Posterior vena cava (tissue), 2 donors: ENCODE measurements at regions not wholly inside any gene's neighbourhood (a gene's known extent, or its start where the extent isn't known, plus 50 kb on each side); places are given as distances from the start of the nearest gene placed in this dataset.

Experiments used
- DNase-seq: peaks from one replicate; pipeline ENCODE4 v3.0.0-alpha.2; 2020; ENCODE audit warnings: low spot score
- intact Hi-C, 2 donors: fragments of 100-400 bp; cut with DNase I; formaldehyde crosslinking; loops; one replicate each; pipeline versions ENCODE4 v1.14.1 to v1.14.2; 2022 to 2023
- donor health status: DM: yes; HTN: yes; CAD: no.
- donor health status: DM: yes; HTN: yes; CAD: no.

DNA sequence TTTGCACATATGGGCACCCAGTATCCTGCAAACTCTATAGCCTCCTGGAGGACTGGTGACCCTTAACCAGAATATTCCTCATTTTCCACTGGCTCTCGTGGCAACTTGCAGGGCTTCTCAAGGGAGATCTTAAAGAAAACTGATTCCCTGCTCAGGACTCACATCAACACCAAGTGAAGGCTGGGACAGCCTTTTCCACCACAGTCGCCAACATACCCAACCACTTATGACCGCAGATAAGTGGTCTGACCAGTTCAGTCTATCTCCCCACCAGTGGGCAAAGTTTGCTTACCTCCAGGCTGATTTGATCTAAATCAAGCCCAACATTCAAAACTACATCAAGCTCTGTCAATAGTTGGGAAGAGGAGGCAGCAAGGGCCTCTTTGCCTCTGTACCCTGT lies 289.3 kb upstream of the GATB start:
- intact Hi-C loops, result no loop called here
- no peak for DNase-seq

DNA sequence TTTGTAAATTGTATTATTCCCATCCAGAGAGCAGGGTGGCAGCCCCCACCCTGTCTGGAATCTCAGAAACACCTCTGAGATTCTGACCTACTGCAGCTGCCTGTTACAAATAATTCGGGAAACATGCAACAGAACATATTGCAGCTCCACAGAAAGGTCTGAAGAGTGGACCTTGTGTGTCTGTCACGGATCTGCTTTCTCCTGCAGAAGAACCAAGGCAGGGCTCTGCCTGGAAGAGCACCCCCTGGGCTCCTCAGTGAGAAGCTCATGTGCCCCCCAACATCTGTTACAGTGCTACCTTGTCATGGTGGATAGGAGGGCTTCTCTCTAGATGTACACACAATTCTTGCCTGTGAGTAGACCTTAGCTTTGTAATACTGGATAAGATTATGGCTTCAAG lies 286.6 kb upstream of the GATB start:
- intact Hi-C loops, result loop anchor here (5.0 to 10.0 kb wide), 2 partner anchors 117 to 320 kb away; no protein-coding TSS in a partner anchor

DNA sequence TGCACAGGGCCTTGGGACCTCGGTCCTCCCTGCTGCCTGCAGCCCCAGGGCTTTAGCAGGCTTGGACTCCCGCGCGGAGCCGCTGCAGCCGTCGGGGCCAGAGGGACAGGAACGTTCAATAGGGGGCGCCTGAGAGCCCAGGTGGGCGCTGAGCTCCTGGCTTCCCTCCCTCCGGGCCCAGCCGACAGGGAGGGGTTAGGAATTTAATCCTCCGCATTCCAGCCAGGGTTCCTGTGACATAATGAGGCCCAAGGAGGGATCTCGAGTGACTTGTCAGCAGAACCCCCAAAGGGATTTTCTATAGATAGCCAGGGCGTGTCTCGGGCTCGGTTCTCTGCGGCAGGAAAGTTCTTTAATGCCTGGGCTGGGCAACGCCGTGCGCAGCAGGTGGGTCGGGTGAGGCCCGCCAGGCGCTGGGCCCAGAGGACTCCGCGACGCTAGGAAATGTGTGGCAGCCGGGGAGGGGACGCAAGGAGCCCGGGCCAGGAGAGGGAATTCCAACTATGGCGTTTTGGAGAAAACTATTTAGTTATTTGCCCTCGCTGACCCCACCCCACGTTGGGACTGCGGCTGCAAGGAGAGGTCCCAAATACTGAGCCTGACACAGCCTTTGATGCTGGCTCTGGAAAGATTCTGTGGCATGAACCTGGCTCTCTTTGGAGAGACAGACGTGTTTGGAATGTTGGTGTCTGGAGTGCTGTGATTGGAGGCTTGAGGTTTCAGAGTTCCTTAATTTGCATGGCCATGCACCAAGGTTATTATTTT lies 285.2 kb upstream of the GATB start:
- intact Hi-C loops, result loop anchor here (5.0 to 10.0 kb wide), 2 partner anchors 119 to 321 kb away; no protein-coding TSS in a partner anchor
- no peak for DNase-seq

More for the DNA sequence above, 286.6 kb upstream of the GATB start:
- DNase-seq, result no peak

DNA sequence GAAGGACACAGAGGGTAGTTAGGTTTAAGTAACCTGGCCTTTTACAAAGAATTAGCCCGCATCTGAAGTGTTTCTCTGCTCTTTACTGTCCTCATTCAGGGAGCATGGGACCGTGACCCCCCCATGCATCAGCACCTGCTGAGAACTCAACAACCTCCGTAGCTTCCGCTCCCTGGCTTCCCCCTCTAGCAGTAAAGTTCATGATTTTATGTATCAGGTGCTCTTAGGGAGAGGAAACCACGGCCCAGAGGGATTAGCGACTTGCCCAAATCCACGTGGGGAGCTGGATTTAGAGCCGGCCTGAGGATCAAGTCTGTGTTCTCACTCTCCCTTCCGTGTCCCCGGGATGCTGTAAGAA lies 284.6 kb upstream of the GATB start:
- DNase-seq, result no peak
- intact Hi-C loops, result loop anchor here (5.0 to 10.0 kb wide), 2 partner anchors 119 to 322 kb away; no protein-coding TSS in a partner anchor

DNA sequence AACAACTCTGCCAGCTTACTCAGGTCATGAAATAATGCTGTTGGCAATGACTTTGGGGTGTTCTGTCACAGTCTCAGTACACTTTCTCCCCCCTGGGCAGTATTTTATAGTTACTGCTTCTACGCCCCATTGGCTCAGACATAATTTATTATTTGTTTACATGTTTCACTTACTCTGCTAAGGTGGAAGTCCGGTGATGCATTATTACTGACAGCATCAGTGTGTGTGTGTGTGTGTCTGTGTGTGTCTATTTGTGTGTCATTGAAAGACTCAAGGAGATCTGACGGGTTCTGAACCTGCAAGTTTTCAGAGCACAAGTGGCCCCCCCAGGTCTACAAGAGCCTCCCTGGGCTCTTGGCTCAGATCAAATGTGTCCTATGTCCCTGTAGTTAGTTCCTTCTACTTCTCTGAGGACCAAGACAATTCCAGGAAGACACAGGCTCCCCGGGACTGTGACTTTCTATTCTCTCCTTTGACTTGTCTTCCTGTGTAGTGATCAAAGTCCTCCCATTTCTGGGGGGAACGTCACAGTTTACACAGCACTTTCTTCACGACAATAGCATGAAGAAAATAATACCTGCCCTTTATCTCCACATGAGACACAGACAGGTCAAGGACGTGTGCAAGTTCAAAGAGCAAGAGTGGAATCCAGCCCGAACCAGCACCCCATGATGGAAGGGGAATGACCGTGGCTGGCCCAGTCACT lies 283.7 kb upstream of the GATB start:
- intact Hi-C loops, result loop anchor here (5.0 to 10.0 kb wide), 2 partner anchors 120 to 323 kb away; no protein-coding TSS in a partner anchor
- DNase-seq, result no peak

DNA sequence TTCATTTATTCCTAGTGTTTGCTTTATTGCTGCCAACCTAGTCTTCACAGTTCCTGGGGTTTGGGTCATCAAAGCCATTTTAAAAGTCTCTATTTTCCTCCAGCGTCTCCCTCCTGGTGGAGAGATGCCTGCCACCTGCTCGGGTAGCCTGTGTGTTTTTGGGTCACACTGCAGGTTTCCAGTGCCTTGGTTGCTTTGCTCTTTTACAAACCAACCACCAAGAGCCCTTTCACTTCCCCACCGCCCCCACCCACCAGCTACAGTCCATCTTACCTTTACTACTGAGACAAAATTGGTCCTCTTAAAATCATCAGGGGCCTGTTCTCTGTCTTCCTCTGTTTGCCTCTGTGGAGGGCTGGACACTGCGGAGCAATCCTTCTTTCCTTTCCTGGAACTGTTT lies 280.5 kb upstream of the GATB start:
- intact Hi-C loops, result loop anchor here in 1 of 2 donors (10.0 kb wide), 1 partner anchor 124 kb away; no protein-coding TSS in a partner anchor
- no peak for DNase-seq

DNA sequence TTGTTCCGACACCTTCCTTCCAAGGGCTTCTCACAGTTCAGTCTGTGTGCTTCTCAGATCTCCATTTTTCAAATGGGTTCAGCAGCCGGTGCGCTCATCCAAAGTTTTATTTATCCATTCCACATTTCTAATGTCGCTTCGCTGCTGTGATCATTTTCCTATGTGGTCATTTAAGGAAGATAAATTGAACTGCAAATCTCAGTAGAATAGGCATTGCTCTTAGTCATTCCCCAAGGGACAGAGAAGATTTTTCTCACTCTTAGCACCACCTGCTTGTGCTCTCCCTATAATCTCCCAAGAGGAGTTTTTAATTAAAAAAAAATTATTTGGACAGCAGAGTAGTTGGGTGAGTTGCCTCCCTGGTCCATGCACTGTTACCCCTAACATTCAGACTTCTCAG lies 278.9 kb upstream of the GATB start:
- DNase-seq, result no peak
- intact Hi-C loops, result loop anchor here in 1 of 2 donors (10.0 kb wide), 1 partner anchor 125 kb away; no protein-coding TSS in a partner anchor

DNA sequence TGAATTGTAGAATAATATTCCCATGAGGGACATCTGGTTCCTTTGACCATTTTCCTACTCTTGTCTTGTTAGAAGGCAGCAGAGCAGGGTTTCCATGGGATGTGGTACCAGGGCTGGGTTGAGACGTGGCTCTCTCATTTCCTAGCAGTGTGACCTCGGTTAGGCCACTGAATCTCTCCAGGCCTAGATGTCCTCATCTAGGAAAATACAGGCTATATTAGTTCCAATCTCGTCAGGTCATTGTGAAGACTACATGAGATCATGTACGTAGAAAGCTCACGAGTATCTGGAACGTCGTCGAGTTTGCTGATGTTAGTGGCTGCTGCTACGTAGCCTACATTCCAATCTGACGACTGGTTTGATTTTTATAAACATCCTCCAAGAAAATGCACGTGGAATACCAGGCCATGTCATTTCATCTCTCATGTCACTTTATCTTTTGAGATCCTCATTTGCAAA lies 278.2 kb upstream of the GATB start:
- intact Hi-C loops, result no loop called here
- no peak for DNase-seq

DNA sequence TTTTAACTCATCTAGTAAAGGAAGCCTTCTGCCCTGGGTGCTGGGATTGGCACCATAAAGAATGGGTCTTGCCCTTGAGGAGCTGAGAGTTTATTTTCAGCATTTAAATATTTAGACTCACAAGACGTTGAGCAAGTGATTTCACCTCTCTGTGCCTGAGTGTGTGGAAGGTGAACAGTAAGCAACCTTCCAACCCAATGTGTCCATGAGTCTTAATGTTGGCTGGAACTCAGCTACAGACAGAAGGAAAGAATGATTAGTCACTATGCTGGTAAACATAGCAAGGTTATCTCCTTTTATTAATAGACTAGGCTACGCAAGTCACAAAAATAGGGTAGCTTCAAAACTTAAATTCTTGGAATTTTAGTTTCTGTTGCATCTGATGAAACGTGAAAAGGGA lies 277.4 kb upstream of the GATB start:
- intact Hi-C loops, result no loop called here
- DNase-seq, result no peak

DNA sequence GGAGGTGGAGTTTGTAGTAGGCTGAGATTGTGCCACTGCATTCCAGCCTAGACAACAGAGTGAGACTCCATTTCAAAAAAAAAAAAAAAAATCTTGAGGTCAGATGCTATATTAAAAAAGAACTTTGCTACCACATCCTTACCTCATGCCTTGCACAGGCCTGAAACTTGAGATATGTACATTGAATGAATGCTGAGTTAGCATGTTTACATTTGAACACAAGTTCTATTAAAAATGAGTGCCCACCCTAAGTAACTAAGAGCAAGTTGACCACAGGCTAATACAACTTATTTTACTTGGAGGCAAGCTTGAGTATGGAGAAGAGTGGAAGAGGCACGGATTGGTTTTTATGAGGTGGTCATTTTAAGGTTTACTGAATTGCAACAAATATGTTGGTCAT lies 276.6 kb upstream of the GATB start:
- DNase-seq, result no peak
- intact Hi-C loops, result no loop called here

DNA sequence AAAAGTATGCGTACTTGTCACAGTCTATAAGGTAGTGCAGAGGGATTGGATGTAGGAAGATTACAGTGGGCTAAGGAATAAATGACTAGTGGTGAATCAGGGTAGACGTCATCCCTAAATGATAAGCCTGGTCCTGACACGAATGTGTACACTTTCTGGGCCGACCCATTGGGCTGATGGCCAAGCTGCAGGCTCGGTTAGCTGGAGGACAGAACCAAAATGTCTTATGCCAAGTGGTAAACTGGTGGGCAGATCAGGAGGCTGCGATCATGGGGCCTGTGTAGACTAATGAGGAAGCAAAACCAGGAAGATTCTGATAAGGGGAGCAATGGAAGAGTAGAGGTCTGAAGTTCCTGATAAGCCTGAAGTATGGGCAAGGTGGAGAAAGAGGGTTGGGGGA lies 272.8 kb upstream of the GATB start:
- no peak for DNase-seq
- intact Hi-C loops, result no loop called here

DNA sequence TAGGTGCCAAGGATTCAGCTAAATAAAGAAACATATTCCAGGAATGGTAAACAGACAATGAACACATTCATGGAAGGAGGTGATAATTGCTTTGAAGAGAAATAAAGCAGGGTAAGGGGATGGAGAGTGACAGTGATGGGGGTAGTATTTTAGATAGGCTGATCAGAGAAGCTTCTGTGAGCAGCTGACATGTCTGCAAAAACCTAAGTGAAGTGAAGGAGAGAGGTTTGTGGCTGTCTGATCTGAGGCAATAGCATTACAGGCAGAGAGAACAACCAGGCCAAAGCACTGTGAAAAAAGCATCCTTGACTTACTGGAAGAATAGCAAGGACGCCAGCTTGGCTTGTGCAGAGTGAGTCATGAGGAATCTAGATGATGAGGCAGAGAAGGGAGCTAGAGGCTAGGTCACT lies 271.9 kb upstream of the GATB start:
- DNase-seq, result no peak
- intact Hi-C loops, result no loop called here

DNA sequence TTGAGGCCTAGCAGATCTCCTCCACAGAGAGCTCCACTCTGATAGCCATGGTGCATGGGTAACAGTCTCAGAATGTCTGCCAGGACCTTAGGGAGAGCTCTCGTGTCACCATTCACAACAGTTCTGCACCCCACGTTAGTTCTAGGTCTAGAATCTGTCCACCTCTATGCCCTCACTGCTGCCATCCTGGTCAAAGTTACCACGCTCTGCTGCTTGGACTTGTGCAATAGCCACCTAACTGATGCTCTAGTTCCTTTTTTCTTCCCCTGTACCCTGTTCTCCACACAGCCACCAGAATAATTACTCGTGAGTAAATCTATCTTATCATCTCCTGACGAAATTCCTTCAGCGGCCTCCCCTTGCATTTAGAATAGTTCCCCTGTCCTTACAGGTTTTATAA lies 268.8 kb upstream of the GATB start:
- no peak for DNase-seq
- intact Hi-C loops, result loop anchor here (10.0 kb wide), 2 partner anchors 75 to 135 kb away; no protein-coding TSS in a partner anchor

DNA sequence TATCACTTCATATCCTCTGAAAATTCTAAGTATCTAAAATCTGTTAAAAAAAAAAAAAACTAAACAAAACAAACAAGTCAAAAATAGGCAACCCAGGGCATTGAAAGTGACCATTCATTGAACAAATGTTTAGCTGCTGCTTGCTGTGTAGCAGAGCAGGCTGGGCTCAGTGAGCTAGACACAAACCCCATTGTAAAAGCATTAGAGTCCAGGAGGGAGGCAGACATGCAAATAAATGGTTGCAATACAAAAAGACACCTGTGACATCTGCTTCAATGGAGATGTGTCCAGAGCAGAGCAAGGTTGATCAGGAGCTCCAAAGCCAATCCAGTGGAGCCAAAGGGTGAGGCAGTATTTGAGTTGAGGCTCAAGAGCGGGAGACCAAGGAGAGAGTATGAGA lies 267.3 kb upstream of the GATB start:
- intact Hi-C loops, result loop anchor here (10.0 kb wide), 2 partner anchors 73 to 137 kb away; no protein-coding TSS in a partner anchor
- no peak for DNase-seq

DNA sequence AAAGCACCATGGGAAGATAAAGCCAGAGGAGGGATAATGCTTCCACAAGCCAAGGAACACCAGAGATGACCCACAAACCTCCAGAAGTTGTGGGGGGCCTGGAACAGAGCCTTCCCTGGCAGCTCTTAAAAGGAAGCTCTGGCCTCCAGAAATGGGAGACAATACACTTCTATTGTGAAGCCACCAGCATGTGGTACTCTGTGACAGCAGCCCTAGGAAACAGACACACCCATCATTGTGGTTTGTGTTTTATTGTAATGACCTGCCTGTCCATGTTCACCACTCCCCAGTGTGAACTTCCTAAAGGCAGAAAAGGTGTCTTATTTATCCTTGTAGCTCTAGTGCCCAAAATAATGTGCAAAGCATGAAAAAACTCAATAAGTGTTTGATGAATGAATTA lies 264.1 kb upstream of the GATB start:
- no peak for DNase-seq
- intact Hi-C loops, result loop anchor here (10.0 kb wide), 2 partner anchors 70 to 140 kb away; no protein-coding TSS in a partner anchor

DNA sequence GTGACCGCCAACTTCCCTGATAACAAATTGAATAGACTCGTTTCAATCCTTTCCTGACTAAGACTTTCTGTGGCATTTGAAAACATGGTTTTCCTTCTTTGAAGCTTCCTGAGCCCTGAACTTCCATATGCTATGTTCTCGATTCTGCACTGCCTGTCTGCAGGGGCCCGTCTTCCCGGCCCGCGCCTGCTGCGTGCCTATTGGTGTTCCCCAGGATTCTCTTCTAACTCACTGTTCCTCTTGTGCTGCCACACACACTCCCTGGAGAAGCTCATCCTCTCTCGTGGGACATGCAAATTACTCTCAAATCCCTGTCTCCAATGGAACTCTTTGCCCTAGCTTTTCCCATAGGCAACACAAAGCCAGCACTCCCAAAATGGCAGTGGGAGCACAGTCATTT lies 262.9 kb upstream of the GATB start:
- intact Hi-C loops, result loop anchor here (10.0 kb wide), 2 partner anchors 69 to 141 kb away; no protein-coding TSS in a partner anchor
- DNase-seq, result no peak

DNA sequence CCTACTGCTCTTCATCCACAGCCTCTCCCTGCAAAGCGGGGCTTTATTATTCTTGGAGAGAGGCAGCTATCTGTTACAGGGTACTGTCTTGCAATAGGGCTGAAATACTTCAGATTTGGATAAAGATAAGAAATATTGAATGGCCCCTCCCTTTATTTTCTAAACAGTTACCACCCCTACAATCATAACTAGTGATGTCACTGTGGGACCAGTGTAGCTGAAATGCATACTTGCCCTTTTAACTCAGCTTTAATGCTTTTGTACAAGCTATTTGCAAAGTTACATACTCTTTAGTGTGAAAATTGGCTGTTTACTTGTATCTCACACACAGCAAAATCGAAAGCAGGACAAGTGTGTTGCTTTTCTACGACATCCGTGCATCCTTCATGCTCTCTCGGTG lies 261.7 kb upstream of the GATB start:
- intact Hi-C loops, result loop anchor here (10.0 kb wide), 2 partner anchors 68 to 142 kb away; no protein-coding TSS in a partner anchor
- no peak for DNase-seq

DNA sequence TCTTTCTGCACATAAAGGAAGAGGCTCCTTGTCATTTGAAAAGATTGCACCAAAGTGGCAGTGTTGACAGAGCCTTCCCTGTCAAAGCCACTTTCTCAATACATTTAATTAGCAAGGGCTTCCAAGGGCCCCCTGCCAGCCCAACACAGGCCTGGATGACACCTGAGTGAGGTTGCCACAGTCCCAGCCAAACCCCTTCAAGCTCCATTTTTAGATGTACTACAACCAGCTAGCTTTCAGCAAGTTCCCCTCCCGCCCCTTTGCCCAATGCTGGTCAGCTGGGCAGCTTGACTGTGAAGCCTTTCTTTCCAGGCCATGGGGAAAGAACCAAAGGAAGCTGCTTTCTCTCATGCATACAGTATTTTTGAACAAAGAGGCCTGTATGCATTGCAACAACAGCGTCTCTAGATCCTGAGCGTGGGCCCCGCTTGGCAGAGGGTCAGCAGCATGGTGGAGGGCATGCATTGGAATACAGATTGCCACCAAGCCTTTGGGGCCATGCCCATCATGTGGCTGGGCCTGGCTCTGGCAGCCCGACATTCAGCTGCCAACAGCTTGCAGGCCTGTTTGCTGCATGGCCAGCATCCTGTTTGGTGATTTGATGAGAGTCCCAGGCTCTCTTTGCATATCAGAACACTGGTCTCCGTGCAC lies 261.1 kb upstream of the GATB start:
- intact Hi-C loops, result loop anchor here (10.0 kb wide), 2 partner anchors 67 to 143 kb away; no protein-coding TSS in a partner anchor
- DNase-seq, result no peak

DNA sequence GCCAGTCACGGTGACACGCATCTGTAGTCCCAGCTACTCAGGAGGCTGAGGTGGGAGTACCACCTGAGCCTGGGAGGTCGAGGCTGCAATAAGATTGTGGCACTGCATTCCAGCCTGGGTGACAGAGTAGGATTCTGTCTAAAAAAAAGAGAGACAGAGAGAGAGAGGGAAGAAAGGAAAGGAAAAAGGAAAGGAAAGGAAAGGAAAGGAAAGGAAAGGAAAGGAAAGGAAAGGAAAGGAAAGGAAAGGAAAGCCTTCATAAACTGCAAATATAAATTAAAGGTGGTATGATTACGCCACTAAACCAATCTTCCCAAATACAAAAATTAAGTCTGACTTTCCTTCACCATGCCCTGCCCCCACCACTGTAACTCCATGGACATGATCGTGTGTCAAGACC lies 259.3 kb upstream of the GATB start:
- no peak for DNase-seq
- intact Hi-C loops, result loop anchor here (10.0 kb wide), 2 partner anchors 65 to 145 kb away; no protein-coding TSS in a partner anchor

DNA sequence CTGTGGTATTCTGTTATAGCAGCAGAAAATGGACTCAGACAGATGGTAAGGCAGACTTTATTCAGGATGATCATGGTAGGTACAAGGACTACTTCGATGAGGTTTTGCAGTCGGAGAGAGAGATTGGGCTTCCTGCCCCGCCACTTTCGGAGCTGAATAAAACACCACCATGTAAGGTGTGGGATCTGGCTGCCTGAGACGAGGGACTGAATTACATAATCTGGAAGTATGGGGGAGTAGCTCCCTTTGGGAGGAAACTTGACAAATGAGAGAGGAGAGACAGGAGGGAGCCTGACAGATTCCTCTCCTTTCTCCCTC lies 255.5 kb upstream of the GATB start:
- DNase-seq, result no peak
- intact Hi-C loops, result no loop called here
